PC-9 (cell line): ENCODE measurements at regions not wholly inside any gene's neighbourhood (a gene's known extent, or its start where the extent isn't known, plus 50 kb on each side); places are given as distances from the start of the nearest gene placed in this dataset.
A peak's percentile ranks its signal among the peaks of the same experiment; 100 is the strongest.

Experiments used
- BruUV-seq: library from RNA; stranded (reverse); fragments of 400-500 nt; replicated peaks from 2 replicates; lab custom pipeline; 2021; lab: Mats Ljungman, UMichigan
- CTCF ChIA-PET: fragments of 300-600 bp; sonication (Branson Sonifier 250); formaldehyde crosslinking; loops from one replicate; lab custom pipeline; 2022; ENCODE audit warnings: antibody characterized with exemption; lab: Charles Lee
- POLR2A ChIA-PET: fragments of 300-600 bp; sonication (Branson Sonifier 250); formaldehyde crosslinking; loops from one replicate; lab custom pipeline; 2022; ENCODE audit warnings: antibody characterized with exemption; ENCODE audit not compliant: unreplicated experiment; lab: Charles Lee
- DNase-seq, 2 experiments: peaks; one replicate each; pipeline versions ENCODE4 v3.0.0 to v3.0.0-alpha.2; 2015 to 2022; ENCODE audit warnings: mixed read lengths in 1 of 2
- H2AFZ ChIP-seq: fragments of 200-600 bp; sonication (generic); 2 replicates; pipeline ENCODE4 v1.8.1; 2017; ENCODE audit warnings: antibody characterized with exemption
- H3F3A ChIP-seq: fragments of 200-600 bp; sonication (generic); 2 replicates; pipeline ENCODE4 v1.8.1; 2017; ENCODE audit warnings: antibody characterized with exemption, mild to moderate bottlenecking, low read depth; ENCODE audit not compliant: insufficient read depth
- H3K27ac ChIP-seq: fragments of 200-600 bp; sonication (generic); 2 replicates; pipeline ENCODE4 v1.6.1; 2016; ENCODE audit warnings: mixed run types
- H3K27me3 ChIP-seq: fragments of 200-600 bp; sonication (generic); 2 replicates; pipeline ENCODE4 v1.6.1; 2016; ENCODE audit warnings: low read depth, mixed run types; ENCODE audit not compliant: insufficient read depth
- H3K36me3 ChIP-seq: fragments of 200-600 bp; sonication (generic); 2 replicates; pipeline ENCODE4 v1.6.1; 2016; ENCODE audit warnings: low read depth, mixed run types
- H3K4me1 ChIP-seq: fragments of 200-600 bp; sonication (generic); replicated peaks from 2 replicates; pipeline ENCODE4 v1.6.1; 2016; ENCODE audit warnings: mixed run types; ENCODE audit not compliant: insufficient read depth
- H3K4me2 ChIP-seq: fragments of 200-600 bp; sonication (generic); 2 replicates; pipeline ENCODE4 v1.6.1; 2017; ENCODE audit warnings: mixed run types
- H3K4me3 ChIP-seq: fragments of 200-600 bp; sonication (generic); 2 replicates; pipeline ENCODE4 v1.6.1; 2016; ENCODE audit warnings: mixed run types
- H3K79me2 ChIP-seq: fragments of 200-600 bp; sonication (generic); 2 replicates; pipeline ENCODE4 v1.6.1; 2017; ENCODE audit warnings: low read depth, mixed run types
- H3K9me2 ChIP-seq: fragments of 200-600 bp; sonication (generic); 2 replicates; pipeline ENCODE4 v1.8.1; 2017; ENCODE audit warnings: mild to moderate bottlenecking; ENCODE audit not compliant: insufficient read depth
- H3K9me3 ChIP-seq: fragments of 200-600 bp; sonication (generic); 2 replicates; pipeline ENCODE4 v1.8.1; 2016; ENCODE audit warnings: low read depth; ENCODE audit not compliant: insufficient read depth
- H4K20me1 ChIP-seq: fragments of 200-600 bp; sonication (generic); 2 replicates; pipeline ENCODE4 v1.8.1; 2017; ENCODE audit not compliant: insufficient read depth
- CTCF ChIP-seq: fragments of 200-600 bp; sonication (generic); conservative IDR thresholded peaks from 2 replicates; pipeline ENCODE4 v1.6.1; 2017; ENCODE audit warnings: mixed run types, antibody characterized with exemption, mild to moderate bottlenecking, moderate library complexity
- EZH2 ChIP-seq: fragments of 200-600 bp; sonication (generic); IDR thresholded peaks from 2 replicates; pipeline ENCODE4 v1.8.0; 2017; ENCODE audit warnings: antibody characterized with exemption, low read depth
- intact Hi-C: fragments of 100-400 bp; cut with micrococcal nuclease; formaldehyde crosslinking; loops from one replicate; pipeline ENCODE4 v1.10.0; 2022; ENCODE audit not compliant: unreplicated experiment

- CTCF ChIA-PET = no interaction called here
- DNase-seq = no peak
- Histone ChIP-seq H3K4me1 (no peaks in the 10 kb centered on the region), H3F3A (no peaks in the 10 kb centered on the region), H3K9me2 (no peaks in the 10 kb centered on the region), H4K20me1 (no peaks in the 10 kb centered on the region), H3K4me3 (no peak overlapping the region), H3K36me3 (no peaks in the 10 kb centered on the region), H2AFZ (no peak overlapping the region), H3K27me3 (no peaks in the 10 kb centered on the region), H3K27ac (no peak overlapping the region), H3K79me2 (no peaks in the 10 kb centered on the region), H3K9me3 (no peaks in the 10 kb centered on the region), H3K4me2 (no peak overlapping the region)
- intact Hi-C loops = no loop called here
- no TSS peak for BruUV-seq
- TF ChIP-seq CTCF (no peak), EZH2 (no peak)
- POLR2A ChIA-PET = no interaction called here
These were observed 1794.9 kb upstream of the TENM3 start for GRCh38 chr4:180448306-180448705.

- Histone ChIP-seq H3K79me2 (no peaks in the 10 kb centered on the region), H3F3A (no peaks in the 10 kb centered on the region), H3K27me3 (no peaks in the 10 kb centered on the region), H3K4me2 (0 out of 2 replicates have a peak overlapping the region, but pooled peaks have one; percentile 7), H3K4me1 (no peaks in the 10 kb centered on the region), H2AFZ (no peak overlapping the region), H3K36me3 (no peaks in the 10 kb centered on the region), H3K9me3 (no peaks in the 10 kb centered on the region), H3K9me2 (no peaks in the 10 kb centered on the region), H4K20me1 (no peaks in the 10 kb centered on the region), H3K27ac (no peak overlapping the region), H3K4me3 (no peak overlapping the region)
- TF ChIP-seq CTCF (peak; percentile 40), EZH2 (no peak)
- no TSS peak for BruUV-seq
- ChIA-PET POLR2A (interaction anchor here (0.5 to 0.7 kb wide), 2 partner anchors 201 to 1354 kb away, joined by 3 to 11 read pairs; no protein-coding TSS in a partner anchor), CTCF (interaction anchor here (0.6 to 1.1 kb wide), 2 partner anchors 215 to 357 kb away, joined by 3 to 4 read pairs; no protein-coding TSS in a partner anchor)
- DNase-seq = peak in 1 of 2 experiments; percentile 31
- intact Hi-C loops = loop anchor here (1.0 kb wide), 1 partner anchor 216 kb away; no protein-coding TSS in a partner anchor
These were observed 1793.7 kb upstream of the TENM3 start for GRCh38 chr4:180449395-180449956.

- H2AFZ ChIP-seq = no peak overlapping the region
- no peaks in the 10 kb centered on the region for H3K9me3 ChIP-seq
- TF ChIP-seq CTCF (no peak), EZH2 (no peak)
- no peak overlapping the region for H3K4me2 ChIP-seq
- no TSS peak for BruUV-seq
- H3K4me1 ChIP-seq = no peaks in the 10 kb centered on the region
- H3K79me2 ChIP-seq = no peaks in the 10 kb centered on the region
- ChIA-PET POLR2A (no interaction called here), CTCF (interaction anchor here (0.6 kb wide), 1 partner anchor 36 kb away, joined by 3 read pairs; no protein-coding TSS in a partner anchor)
- no peaks in the 10 kb centered on the region for H4K20me1 ChIP-seq
- H3K4me3 ChIP-seq = no peak overlapping the region
- H3K27ac ChIP-seq = no peak overlapping the region
- H3K27me3 ChIP-seq = no peaks in the 10 kb centered on the region
- no peaks in the 10 kb centered on the region for H3F3A ChIP-seq
- no peak for DNase-seq
- H3K36me3 ChIP-seq = no peaks in the 10 kb centered on the region
- no peaks in the 10 kb centered on the region for H3K9me2 ChIP-seq
- intact Hi-C loops = no loop called here
These were observed 1788.0 kb upstream of the TENM3 start for GRCh38 chr4:180455226-180455625.
